Hepatocyte (in vitro differentiated cells): ENCODE measurements at regions not wholly inside any gene's neighbourhood (a gene's known extent, or its start where the extent isn't known, plus 50 kb on each side); places are given as distances from the start of the nearest gene placed in this dataset.

ENCODE experiments used
- EZH2 ChIP-seq: fragments of 200-600 bp; sonication (generic); IDR thresholded peaks from 2 replicates; pipeline ENCODE4 v1.6.1; 2016; ENCODE audit warnings: antibody characterized with exemption, mild to moderate bottlenecking, borderline replicate concordance
- TF ChIP-seq, protein P1 (sequence below): fragments of 200-600 bp; sonication (generic); IDR thresholded peaks from 2 replicates; pipeline ENCODE4 v1.5.1; 2016; ENCODE audit warnings: antibody characterized with exemption, mild to moderate bottlenecking; ENCODE audit not compliant: poor library complexity

GRCh38 chr6:167524261-167525111, 199.6 kb downstream of the TTLL2 start:
- TF ChIP-seq EZH2, result no peak
- TF ChIP-seq, protein P1, sequence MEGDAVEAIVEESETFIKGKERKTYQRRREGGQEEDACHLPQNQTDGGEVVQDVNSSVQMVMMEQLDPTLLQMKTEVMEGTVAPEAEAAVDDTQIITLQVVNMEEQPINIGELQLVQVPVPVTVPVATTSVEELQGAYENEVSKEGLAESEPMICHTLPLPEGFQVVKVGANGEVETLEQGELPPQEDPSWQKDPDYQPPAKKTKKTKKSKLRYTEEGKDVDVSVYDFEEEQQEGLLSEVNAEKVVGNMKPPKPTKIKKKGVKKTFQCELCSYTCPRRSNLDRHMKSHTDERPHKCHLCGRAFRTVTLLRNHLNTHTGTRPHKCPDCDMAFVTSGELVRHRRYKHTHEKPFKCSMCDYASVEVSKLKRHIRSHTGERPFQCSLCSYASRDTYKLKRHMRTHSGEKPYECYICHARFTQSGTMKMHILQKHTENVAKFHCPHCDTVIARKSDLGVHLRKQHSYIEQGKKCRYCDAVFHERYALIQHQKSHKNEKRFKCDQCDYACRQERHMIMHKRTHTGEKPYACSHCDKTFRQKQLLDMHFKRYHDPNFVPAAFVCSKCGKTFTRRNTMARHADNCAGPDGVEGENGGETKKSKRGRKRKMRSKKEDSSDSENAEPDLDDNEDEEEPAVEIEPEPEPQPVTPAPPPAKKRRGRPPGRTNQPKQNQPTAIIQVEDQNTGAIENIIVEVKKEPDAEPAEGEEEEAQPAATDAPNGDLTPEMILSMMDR, result no peak
